GM12875 (cell line): ENCODE measurements at regions not wholly inside any gene's neighbourhood (a gene's known extent, or its start where the extent isn't known, plus 50 kb on each side); places are given as distances from the start of the nearest gene placed in this dataset.

Experiments
- H3K4me3 ChIP-seq: one replicate; pipeline ENCODE4 v1.5.1; 2011; ENCODE audit warnings: low read depth, low read length, control low read depth
- CTCF ChIP-seq: IDR thresholded peaks from 2 replicates; pipeline ENCODE4 v1.5.1; 2011; ENCODE audit warnings: low read depth, mild to moderate bottlenecking, control low read depth, inconsistent platforms, low read length, moderate library complexity, borderline replicate concordance; ENCODE audit not compliant: insufficient read depth

DNA sequence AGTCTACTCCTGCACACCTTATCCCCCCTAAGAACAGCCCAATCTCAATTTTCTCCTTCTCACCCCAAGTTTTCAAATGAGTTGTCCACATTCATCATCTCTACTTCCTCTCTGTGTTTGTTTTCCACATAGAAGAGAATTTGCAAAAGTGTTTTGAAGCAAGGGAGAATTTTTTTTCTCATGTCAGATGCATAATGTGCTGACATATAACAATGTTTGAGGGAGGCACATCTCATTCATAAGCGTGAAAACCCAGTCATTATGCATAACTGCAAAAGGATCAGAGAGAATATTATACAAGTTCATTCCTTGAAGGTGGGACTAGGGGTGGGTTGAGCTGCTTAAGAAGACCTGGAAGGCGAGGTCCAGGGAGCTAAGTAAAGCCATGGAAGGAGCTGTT lies 80.8 kb upstream of the SLC1A4 start:
- H3K4me3 ChIP-seq: no peak overlapping the region
- TF ChIP-seq CTCF: no peak

GRCh38 chr2:64910523-64910922 lies 78.7 kb upstream of the SLC1A4 start:
- H3K4me3 ChIP-seq: no peak overlapping the region
- no peak for TF ChIP-seq CTCF

GRCh38 chr2:64910972-64911433 lies 78.2 kb upstream of the SLC1A4 start:
- no peak for TF ChIP-seq CTCF
- H3K4me3 ChIP-seq: no peak overlapping the region

DNA sequence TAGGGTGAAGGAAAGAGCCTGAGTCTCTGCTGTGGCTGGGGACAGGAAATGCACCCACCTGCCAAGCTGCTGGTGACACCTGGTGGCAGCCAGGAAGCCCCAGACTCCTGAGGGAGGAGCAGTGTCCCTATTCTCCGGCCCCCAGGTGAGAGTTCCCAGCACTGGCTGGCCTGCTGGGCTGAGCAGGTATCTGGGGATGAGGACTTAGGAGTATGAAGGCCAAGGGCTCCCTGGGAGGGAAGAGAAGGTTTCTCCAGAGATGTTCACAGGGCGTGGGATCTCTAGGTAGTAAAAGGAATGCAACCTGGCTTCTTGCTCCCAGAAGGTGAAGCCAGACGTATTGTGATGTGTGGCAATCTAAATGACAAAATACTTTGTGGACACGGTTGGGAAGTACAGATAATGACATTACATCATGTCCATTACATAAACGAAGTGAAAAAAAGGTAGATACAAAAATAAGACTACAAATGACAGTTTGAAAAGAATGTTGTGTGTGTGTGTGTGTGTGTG lies 75.8 kb upstream of the SLC1A4 start:
- TF ChIP-seq CTCF: peak; percentile 50; the same call in 1 of the 2 replicates
- H3K4me3 ChIP-seq: no peak overlapping the region

GRCh38 chr2:64914247-64914646 lies 75.0 kb upstream of the SLC1A4 start:
- no peak for TF ChIP-seq CTCF
- peak overlapping the region; percentile 6 for H3K4me3 ChIP-seq

DNA sequence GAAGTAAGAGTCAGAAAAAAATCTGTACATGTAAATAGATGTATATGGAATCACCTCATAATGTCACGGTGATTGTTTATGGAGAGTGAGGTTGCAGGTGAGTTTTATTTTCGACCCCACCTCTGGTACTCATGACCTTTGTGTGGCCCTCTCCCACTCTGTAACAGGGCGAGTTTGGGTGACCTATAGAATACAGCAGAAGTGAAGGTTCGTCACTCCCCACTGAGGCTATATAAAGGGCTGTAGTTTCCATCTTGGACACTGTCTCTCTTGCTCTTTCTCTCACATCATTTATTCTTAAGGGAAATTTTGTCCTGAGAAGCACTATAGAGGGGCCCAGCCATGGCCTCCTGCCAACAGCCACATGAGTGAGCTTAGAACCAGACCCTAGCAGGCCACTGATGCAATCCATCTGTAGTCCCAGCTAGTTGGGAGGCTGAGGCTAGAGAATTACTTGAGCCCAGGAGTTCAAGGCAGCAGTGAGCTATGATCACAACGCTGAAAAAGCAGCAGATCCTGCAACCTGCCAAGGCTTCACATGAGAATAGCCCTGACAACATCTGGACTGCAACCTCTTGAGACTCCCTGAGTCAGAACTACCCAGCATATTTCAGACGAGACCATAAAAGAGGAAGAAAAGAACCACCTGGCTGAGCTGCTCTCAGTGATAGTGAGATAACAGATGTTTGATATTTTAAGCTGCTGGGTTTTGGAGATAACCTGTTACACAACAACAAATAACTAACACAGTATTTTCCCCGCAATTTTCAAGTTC lies 74.3 kb upstream of the SLC1A4 start:
- no peak overlapping the region for H3K4me3 ChIP-seq
- TF ChIP-seq CTCF: no peak

DNA sequence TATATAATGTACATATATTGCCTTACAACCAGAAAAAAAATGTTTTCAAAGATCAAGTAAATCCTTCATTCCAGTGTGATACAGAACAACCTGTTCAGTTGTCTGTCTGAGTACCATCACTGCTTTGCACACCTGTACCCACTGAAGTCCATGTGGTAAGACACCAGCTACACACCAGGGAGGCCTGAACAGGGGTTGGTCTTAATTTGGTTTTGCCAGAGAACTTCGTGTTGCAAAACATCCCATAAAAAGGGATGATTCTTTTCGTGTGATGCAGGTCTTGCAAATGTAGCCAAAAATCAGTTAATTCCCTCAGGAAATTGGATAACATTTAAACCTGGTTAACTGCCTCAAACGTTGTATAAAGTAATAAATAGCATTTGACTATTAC lies 73.7 kb upstream of the SLC1A4 start:
- TF ChIP-seq CTCF: no peak
- no peak overlapping the region for H3K4me3 ChIP-seq
